Lower leg skin (tissue), 3 donors: ENCODE measurements at regions not wholly inside any gene's neighbourhood (a gene's known extent, or its start where the extent isn't known, plus 50 kb on each side); places are given as distances from the start of the nearest gene placed in this dataset.

Experiments
- POLR2A ChIP-seq, 2 donors: fragments of 450-650 bp; IDR thresholded peaks; one replicate each; pipeline ENCODE4 v1.6.1; 2016 to 2017; ENCODE audit warnings: antibody characterized with exemption in 2 of 2, mild to moderate bottlenecking in 1 of 2, moderate library complexity in 1 of 2
- TF ChIP-seq, protein P1 (sequence below), 3 donors: fragments of 450-650 bp; IDR thresholded peaks; one replicate each; pipeline ENCODE4 v1.5.1; 2016; ENCODE audit warnings: antibody characterized with exemption in 3 of 3, mild to moderate bottlenecking in 3 of 3, moderate library complexity in 2 of 3

DNA sequence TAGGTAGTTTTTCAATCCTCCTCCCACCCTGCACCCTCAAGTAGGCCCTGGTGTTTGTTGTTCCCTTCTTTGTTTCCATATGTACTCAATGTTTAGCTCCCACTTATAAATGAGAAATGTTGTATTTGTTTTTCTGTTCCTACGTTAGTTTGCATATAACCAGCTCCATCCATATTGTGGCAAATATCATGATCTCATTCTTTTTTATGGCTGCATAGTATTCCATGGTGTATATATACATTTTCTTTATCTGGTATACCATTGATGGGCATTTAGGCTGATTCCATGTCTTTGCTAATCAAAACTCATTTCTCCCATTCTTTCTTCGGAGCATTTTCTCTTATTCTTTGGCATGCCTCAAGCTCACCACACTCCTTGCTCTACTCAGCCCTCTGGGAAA is 789.6 kb upstream of the KCND2 start:
- TF ChIP-seq POLR2A (IDR thresholded peaks at IDR 0.05) = no peak
- TF ChIP-seq, protein P1, sequence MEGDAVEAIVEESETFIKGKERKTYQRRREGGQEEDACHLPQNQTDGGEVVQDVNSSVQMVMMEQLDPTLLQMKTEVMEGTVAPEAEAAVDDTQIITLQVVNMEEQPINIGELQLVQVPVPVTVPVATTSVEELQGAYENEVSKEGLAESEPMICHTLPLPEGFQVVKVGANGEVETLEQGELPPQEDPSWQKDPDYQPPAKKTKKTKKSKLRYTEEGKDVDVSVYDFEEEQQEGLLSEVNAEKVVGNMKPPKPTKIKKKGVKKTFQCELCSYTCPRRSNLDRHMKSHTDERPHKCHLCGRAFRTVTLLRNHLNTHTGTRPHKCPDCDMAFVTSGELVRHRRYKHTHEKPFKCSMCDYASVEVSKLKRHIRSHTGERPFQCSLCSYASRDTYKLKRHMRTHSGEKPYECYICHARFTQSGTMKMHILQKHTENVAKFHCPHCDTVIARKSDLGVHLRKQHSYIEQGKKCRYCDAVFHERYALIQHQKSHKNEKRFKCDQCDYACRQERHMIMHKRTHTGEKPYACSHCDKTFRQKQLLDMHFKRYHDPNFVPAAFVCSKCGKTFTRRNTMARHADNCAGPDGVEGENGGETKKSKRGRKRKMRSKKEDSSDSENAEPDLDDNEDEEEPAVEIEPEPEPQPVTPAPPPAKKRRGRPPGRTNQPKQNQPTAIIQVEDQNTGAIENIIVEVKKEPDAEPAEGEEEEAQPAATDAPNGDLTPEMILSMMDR (IDR thresholded peaks at IDR 0.05) = no peak
